HepG2 (cell line): ENCODE measurements at regions not wholly inside any gene's neighbourhood (a gene's known extent, or its start where the extent isn't known, plus 50 kb on each side); places are given as distances from the start of the nearest gene placed in this dataset.

Experiments
- ATAC-seq: fragments of 200-7000 bp; cut with Tn5 transposase; 3 replicates; pipeline ENCODE4 v1.9.1; 2020; ENCODE audit warnings: mild to moderate bottlenecking, moderate library complexity
- BruUV-seq: library from RNA; stranded (reverse); fragments of 400-500 nt; replicated peaks from 2 replicates; lab custom pipeline; 2021; lab: Mats Ljungman, UMichigan
- CTCF ChIA-PET: fragments of 300-600 bp; formaldehyde crosslinking; extraction: SDS; loops from one replicate; lab custom pipeline; 2021; ENCODE audit warnings: low total read pairs, inconsistent platforms, low intra/inter-chr PET ratio; lab: Yijun Ruan, JAX
- POLR2A ChIA-PET: fragments of 350-600 bp; sonication (Branson Sonifier 250); formaldehyde crosslinking; loops from one replicate; lab custom pipeline; 2020; ENCODE audit warnings: antibody characterized with exemption, inconsistent platforms; lab: Yijun Ruan, JAX
- DNase-seq: peaks from one replicate; pipeline ENCODE4 v3.0.0-alpha.2; 2015; ENCODE audit warnings: low spot score
- FAIRE-seq: peaks from 3 replicates; lab custom pipeline; 2011; peaks lifted over from hg19 to GRCh38; lab: Jason Lieb, UNC
- H2AFZ ChIP-seq: one replicate; pipeline ENCODE4 v1.6.1; 2011; ENCODE audit warnings: low read length, inconsistent platforms
- H3K27ac ChIP-seq: fragments of 300-600 bp; 3 replicates; pipeline ENCODE4 v1.8.0; 2011; ENCODE audit warnings: mixed run types, mild to moderate bottlenecking, mixed read lengths, low read length, inconsistent platforms; ENCODE audit not compliant: insufficient read depth; ENCODE audit errors: extremely low read length
- H3K27me3 ChIP-seq, 2 experiments: fragments of 200-600 bp in 1 of 2; 2 replicates in 1 of 2; 3 replicates in 1 of 2; pipeline versions ENCODE4 v1.6.0 to v1.8.0; 2011; ENCODE audit warnings: low read length in 2 of 2, mild to moderate bottlenecking in 2 of 2, moderate library complexity in 2 of 2, inconsistent platforms in 1 of 2; ENCODE audit not compliant: insufficient read depth in 2 of 2, control insufficient read depth in 1 of 2
- H3K36me3 ChIP-seq, 2 experiments: fragments of 200-600 bp in 1 of 2; replicated peaks in 1 of 2; 2 replicates in 1 of 2; 3 replicates in 1 of 2; pipeline versions ENCODE4 v1.5.1 to v1.8.0; 2011; ENCODE audit warnings: low read length in 2 of 2, inconsistent platforms in 1 of 2; ENCODE audit not compliant: insufficient read depth in 2 of 2, control insufficient read depth in 1 of 2
- H3K4me1 ChIP-seq: 2 replicates; pipeline ENCODE4 v1.5.1; 2012; ENCODE audit warnings: low read length, inconsistent platforms; ENCODE audit not compliant: insufficient read depth
- H3K4me2 ChIP-seq: 2 replicates; pipeline ENCODE4 v1.6.0; 2011; ENCODE audit warnings: low read depth, low read length, inconsistent platforms
- H3K4me3 ChIP-seq, 3 experiments: fragments of 200-600 bp in 1 of 3; sonication (generic), shearing (Covaris generic) in 1 of 3; replicated peaks in 1 of 3; 2 replicates each; pipeline ENCODE4 v1.5.1; 2011 to 2016; ENCODE audit warnings: low read length in 3 of 3, inconsistent platforms in 2 of 3, low read depth in 2 of 3, mild to moderate bottlenecking in 2 of 3, control low read depth in 1 of 3, mixed read lengths in 1 of 3; ENCODE audit not compliant: insufficient read depth in 1 of 3
- H3K79me2 ChIP-seq: one replicate; pipeline ENCODE4 v1.6.1; 2011; ENCODE audit warnings: low read length, inconsistent platforms; ENCODE audit not compliant: insufficient read depth
- H3K9ac ChIP-seq: 2 replicates; pipeline ENCODE4 v1.6.0; 2011; ENCODE audit warnings: mild to moderate bottlenecking, low read depth, low read length, inconsistent platforms; ENCODE audit not compliant: insufficient read depth
- H3K9me3 ChIP-seq: 2 replicates; pipeline ENCODE4 v1.5.1; 2012; ENCODE audit warnings: mild to moderate bottlenecking, low read length
- H4K20me1 ChIP-seq: 2 replicates; pipeline ENCODE4 v1.6.0; 2011; ENCODE audit warnings: inconsistent platforms, mild to moderate bottlenecking, low read length, moderate library complexity; ENCODE audit not compliant: insufficient read depth
- DDIT3 ChIP-seq: sonication (generic); formaldehyde crosslinking; IDR thresholded peaks from 2 replicates; pipeline ENCODE4 v1.4.0; 2020; ENCODE audit warnings: mild to moderate bottlenecking, missing genetic modification reagents
- DNMT1 ChIP-seq: sonication (generic); formaldehyde crosslinking; IDR thresholded peaks from 2 replicates; pipeline ENCODE4 v1.5.1; 2020; ENCODE audit warnings: mild to moderate bottlenecking, missing genetic modification reagents
- ELF1 ChIP-seq: sonication (generic); formaldehyde crosslinking; IDR thresholded peaks from 2 replicates; pipeline ENCODE4 v1.4.0; 2020; ENCODE audit warnings: missing genetic modification reagents
- GMEB2 ChIP-seq: IDR thresholded peaks from 2 replicates; pipeline ENCODE4 v1.6.1; 2016; ENCODE audit warnings: missing biosample characterization, missing genetic modification reagents, low read depth
- KMT2A ChIP-seq: sonication (generic); formaldehyde crosslinking; IDR thresholded peaks from 2 replicates; pipeline ENCODE4 v1.4.0; 2020; ENCODE audit warnings: missing genetic modification reagents
- RFX5 ChIP-seq: IDR thresholded peaks from 2 replicates; pipeline ENCODE4 v1.6.1; 2011; ENCODE audit warnings: low read depth, low read length, improper control_type of control experiment
- SALL2 ChIP-seq: sonication (generic); formaldehyde crosslinking; IDR thresholded peaks from 2 replicates; pipeline ENCODE4 v1.8.1; 2023; ENCODE audit warnings: mild to moderate bottlenecking, missing genetic modification reagents, inconsistent platforms
- ZBTB38 ChIP-seq: sonication (generic); formaldehyde crosslinking; IDR thresholded peaks from 2 replicates; pipeline ENCODE4 v1.5.1; 2020; ENCODE audit warnings: mild to moderate bottlenecking, missing genetic modification reagents
- ZNF234 ChIP-seq: sonication (generic); formaldehyde crosslinking; conservative IDR thresholded peaks from 2 replicates; pipeline ENCODE4 v1.5.1; 2020; ENCODE audit warnings: mild to moderate bottlenecking, missing genetic modification reagents
- ZNF276 ChIP-seq: sonication (generic); formaldehyde crosslinking; IDR thresholded peaks from 2 replicates; pipeline ENCODE4 v1.4.0; 2020; ENCODE audit warnings: mild to moderate bottlenecking, low read depth, missing genetic modification reagents
- ZNF281 ChIP-seq: sonication (generic); formaldehyde crosslinking; IDR thresholded peaks from 2 replicates; pipeline ENCODE4 v1.4.0; 2020; ENCODE audit warnings: missing genetic modification reagents, borderline replicate concordance
- ZNF589 ChIP-seq: sonication (generic); formaldehyde crosslinking; conservative IDR thresholded peaks from 2 replicates; pipeline ENCODE4 v1.8.0; 2022; ENCODE audit warnings: mild to moderate bottlenecking, moderate library complexity, missing genetic modification reagents
- ZNF609 ChIP-seq: sonication (generic); formaldehyde crosslinking; IDR thresholded peaks from 2 replicates; pipeline ENCODE4 v1.4.0; 2020; ENCODE audit warnings: mild to moderate bottlenecking, missing genetic modification reagents, borderline replicate concordance
- WGBS: methylation state at CpG from one replicate; pipeline ENCODE4 v1.1.6; 2017; ENCODE audit warnings: low lambda C conversion rate; 5-methylcytosine and 5-hydroxymethylcytosine counted together
- in situ Hi-C: cut with HindIII; loops from 2 replicates; pipeline ENCODE4 v1.10.0; 2017; ENCODE audit warnings: low pct_unique_long_range_greater_than_20kb; ENCODE audit not compliant: extremely low pct_ligation_motif_present
- intact Hi-C: fragments of 100-400 bp; cut with micrococcal nuclease; formaldehyde crosslinking; loops from one replicate; pipeline ENCODE4 v1.10.0; 2022; ENCODE audit not compliant: unreplicated experiment

- no peaks in the 10 kb centered on the region for H4K20me1 ChIP-seq
- H2AFZ ChIP-seq = no peak overlapping the region
- DNase-seq (no peak), ATAC-seq (no peak), FAIRE-seq (no peak)
- no peaks in the 10 kb centered on the region for H3K9me3 ChIP-seq
- POLR2A ChIA-PET = no interaction called here
- WGBS = 32% methylated on average over 6 of the region's 6 CpGs
- CTCF ChIA-PET = no interaction called here
- no peak overlapping the region for H3K27ac ChIP-seq
- BruUV-seq = no TSS peak
- no peak overlapping the region for H3K9ac ChIP-seq
- intact Hi-C loops (no loop called here), in situ Hi-C loops (no loop called here)
- H3K36me3 ChIP-seq = no peaks in the 10 kb centered on the region
- no peak overlapping the region for H3K4me2 ChIP-seq
- H3K27me3 ChIP-seq = no peaks in the 10 kb centered on the region
- no peaks in the 10 kb centered on the region for H3K79me2 ChIP-seq
- H3K4me1 ChIP-seq = no peaks in the 10 kb centered on the region
- no peak overlapping the region for H3K4me3 ChIP-seq
- no peak for TF ChIP-seq KMT2A (CRISPR knock-in tag)
- no peak for TF ChIP-seq ZNF234 (CRISPR knock-in tag)
- no peak for TF ChIP-seq DNMT1 (CRISPR knock-in tag)
- no peak for TF ChIP-seq DDIT3
- no peak for TF ChIP-seq RFX5
- no peak for TF ChIP-seq ZNF276
- no peak for TF ChIP-seq ELF1
- TF ChIP-seq ZBTB38 (CRISPR knock-in tag) = no peak
- no peak for TF ChIP-seq GMEB2 (CRISPR knock-in tag)
- no peak for TF ChIP-seq ZNF609 (CRISPR knock-in tag)
- no peak for TF ChIP-seq ZNF589
- no peak for TF ChIP-seq ZNF281 (CRISPR knock-in tag)
- no peak for TF ChIP-seq SALL2 (CRISPR knock-in tag)
These were observed 286.8 kb downstream of the SPATA31D1 start for GRCh38 chr9:82275258-82275927.
